CD14-positive monocyte (primary cell): ENCODE measurements at regions not wholly inside any gene's neighbourhood (a gene's known extent, or its start where the extent isn't known, plus 50 kb on each side); places are given as distances from the start of the nearest gene placed in this dataset.

ENCODE experiments used
- DNase-seq, 3 donors: peaks; one replicate each; pipeline ENCODE4 v3.0.0-alpha.2; 2011 to 2022
- H2AFZ ChIP-seq: 2 replicates; pipeline ENCODE4 v1.6.0; 2012; ENCODE audit warnings: mild to moderate bottlenecking, low read depth, low read length, inconsistent platforms; ENCODE audit not compliant: insufficient read depth, poor library complexity, severe bottlenecking
- H3K27ac ChIP-seq, 2 donors: 1 replicate in 1 of 2; 2 replicates in 1 of 2; pipeline ENCODE4 v1.5.1; 2012 to 2013; ENCODE audit warnings: low read length in 2 of 2, control low read depth in 1 of 2, inconsistent platforms in 1 of 2, low read depth in 1 of 2, mild to moderate bottlenecking in 1 of 2
- H3K27me3 ChIP-seq, 2 donors: one replicate each; pipeline versions ENCODE4 v1.6.0 to v1.6.1; 2011 to 2013; ENCODE audit warnings: low read length in 2 of 2; ENCODE audit not compliant: control insufficient read depth in 2 of 2, insufficient read depth in 2 of 2
- H3K36me3 ChIP-seq, 2 donors: replicated peaks in 1 of 2; 1 replicate in 1 of 2; 2 replicates in 1 of 2; pipeline versions ENCODE4 v1.5.1 to v1.6.1; 2012 to 2013; ENCODE audit warnings: low read length in 2 of 2, control low read depth in 1 of 2, inconsistent platforms in 1 of 2, mild to moderate bottlenecking in 1 of 2; ENCODE audit not compliant: insufficient read depth in 2 of 2, control insufficient read depth in 1 of 2
- H3K4me1 ChIP-seq, 2 donors: 1 replicate in 1 of 2; 2 replicates in 1 of 2; pipeline versions ENCODE4 v1.5.1 to v1.6.1; 2012 to 2013; ENCODE audit warnings: low read length in 2 of 2, control low read depth in 1 of 2, inconsistent platforms in 1 of 2, mild to moderate bottlenecking in 1 of 2, moderate library complexity in 1 of 2; ENCODE audit not compliant: insufficient read depth in 2 of 2, control insufficient read depth in 1 of 2
- H3K4me2 ChIP-seq: replicated peaks from 2 replicates; pipeline ENCODE3; 2012; ENCODE audit warnings: low read length, moderate library complexity, mild to moderate bottlenecking; ENCODE audit not compliant: poor library complexity, severe bottlenecking; ENCODE audit errors: extremely low read depth
- H3K4me3 ChIP-seq, 3 experiments: fragments of 200-600 bp in 1 of 3; sonication (generic) in 1 of 3; replicated peaks in 1 of 3; 1 replicate in 2 of 3; 2 replicates in 1 of 3; pipeline ENCODE4 v1.5.1; 2011 to 2013; ENCODE audit warnings: low read length in 3 of 3, mild to moderate bottlenecking in 3 of 3, control low read depth in 2 of 3, low read depth in 2 of 3, inconsistent platforms in 1 of 3, moderate library complexity in 1 of 3
- H3K79me2 ChIP-seq: 2 replicates; pipeline ENCODE4 v1.6.0; 2012; ENCODE audit warnings: mild to moderate bottlenecking, control low read depth, inconsistent platforms, low read length, moderate library complexity; ENCODE audit not compliant: insufficient read depth
- H3K9ac ChIP-seq: 2 replicates; pipeline ENCODE4 v1.6.0; 2017; ENCODE audit warnings: low read length, mild to moderate bottlenecking; ENCODE audit not compliant: insufficient read depth, poor library complexity, severe bottlenecking
- H3K9me3 ChIP-seq, 2 donors: replicated peaks in 1 of 2; 1 replicate in 1 of 2; 2 replicates in 1 of 2; pipeline versions ENCODE4 v1.5.1 to v1.6.1; 2012 to 2013; ENCODE audit warnings: low read length in 2 of 2, control low read depth in 1 of 2; ENCODE audit not compliant: control insufficient read depth in 1 of 2, insufficient read depth in 1 of 2
- H4K20me1 ChIP-seq: 2 replicates; pipeline ENCODE4 v1.6.0; 2012; ENCODE audit warnings: mild to moderate bottlenecking, low read length, control low read depth, moderate library complexity; ENCODE audit not compliant: insufficient read depth
- H3K27ac Mint-ChIP-seq, 7 donors: one replicate each; pipeline ENCODE4 v1.8.0; 2020; ENCODE audit warnings: mild to moderate bottlenecking in 7 of 7, mixed read lengths in 7 of 7, moderate library complexity in 6 of 7, inconsistent platforms in 2 of 7
- H3K27me3 Mint-ChIP-seq, 3 donors: one replicate each; pipeline ENCODE4 v1.8.0; 2021 to 2022; ENCODE audit warnings: low read depth in 3 of 3, mild to moderate bottlenecking in 3 of 3, mixed read lengths in 3 of 3, moderate library complexity in 3 of 3, inconsistent platforms in 1 of 3
- H3K36me3 Mint-ChIP-seq, 2 donors: one replicate each; pipeline ENCODE4 v1.8.0; 2020; ENCODE audit warnings: mixed read lengths in 2 of 2, inconsistent platforms in 1 of 2, mild to moderate bottlenecking in 1 of 2
- H3K4me1 Mint-ChIP-seq: one replicate; pipeline ENCODE4 v1.8.0; 2020; ENCODE audit warnings: mild to moderate bottlenecking, mixed read lengths
- H3K4me3 Mint-ChIP-seq, 2 donors: one replicate each; pipeline ENCODE4 v1.8.0; 2020; ENCODE audit warnings: mild to moderate bottlenecking in 2 of 2, mixed read lengths in 2 of 2, moderate library complexity in 1 of 2
- H3K9me3 Mint-ChIP-seq, 7 donors: one replicate each; pipeline ENCODE4 v1.8.0; 2020 to 2022; ENCODE audit warnings: mixed read lengths in 7 of 7, mild to moderate bottlenecking in 6 of 7, moderate library complexity in 6 of 7, inconsistent platforms in 2 of 7
- CTCF ChIP-seq: fragments of 200-600 bp; IDR thresholded peaks from one replicate; pipeline ENCODE4 v1.8.0; 2022; ENCODE audit warnings: antibody characterized with exemption, mild to moderate bottlenecking
- WGBS: methylation state at CpG from one replicate; pipeline ENCODE4 v1.1.5; 2013; ENCODE audit warnings: missing lambda C conversion rate; ENCODE audit not compliant: insufficient coverage; 5-methylcytosine and 5-hydroxymethylcytosine counted together
- intact Hi-C, 2 donors: fragments of 100-400 bp; cut with micrococcal nuclease; formaldehyde crosslinking; loops; one replicate each; pipeline versions ENCODE4 v1.15.0 to v1.15.1; 2023

DNA sequence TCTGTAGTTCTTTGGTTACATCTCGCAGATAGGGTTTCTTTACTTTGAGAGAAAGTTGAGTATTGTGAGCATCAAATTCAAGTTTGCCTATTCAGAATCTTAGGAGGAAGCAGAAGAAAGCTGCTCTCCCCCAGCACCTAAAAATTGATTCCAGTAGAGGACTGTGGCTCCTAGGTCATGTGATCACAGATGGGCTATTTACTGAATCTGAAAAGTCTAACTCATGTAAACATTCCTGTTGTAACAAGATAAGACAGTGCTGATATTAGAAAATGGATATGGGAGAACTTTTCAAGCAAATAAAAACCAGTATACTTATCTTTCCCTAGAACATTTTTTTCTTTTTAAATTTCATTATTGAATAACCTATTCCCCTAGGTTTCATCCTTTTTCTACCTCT lies 308.4 kb upstream of the SLITRK3 start:
- Histone ChIP-seq H3K79me2 (no peaks in the 10 kb centered on the region), H4K20me1 (no peaks in the 10 kb centered on the region), H3K9me3 (peaks cover 8 to 12% of the 10 kb centered on the region in 2 donors), H3K9ac (no peak overlapping the region), H3K4me2 (no peak overlapping the region), H3K4me1 (no peaks in the 10 kb centered on the region), H3K36me3 (no peaks in the 10 kb centered on the region), H3K4me3 (no peak overlapping the region), H3K27ac (no peak overlapping the region), H3K27me3 (no peaks in the 10 kb centered on the region), H2AFZ (no peak overlapping the region)
- DNase-seq: no peak
- TF ChIP-seq CTCF: no peak
- Mint-ChIP-seq H3K36me3 (no peaks in the 10 kb centered on the region), H3K4me1 (no peaks in the 10 kb centered on the region), H3K9me3 (peaks cover 0 to 11% (median 8%) of the 10 kb centered on the region in 7 donors), H3K4me3 (no peak overlapping the region), H3K27ac (no peak overlapping the region), H3K27me3 (peaks cover 0 to 1% (median 0%) of the 10 kb centered on the region in 3 donors)
- no CpG with 5 or more reads among the region's 1 CpG for WGBS
- intact Hi-C loops: no loop called here

- intact Hi-C loops: no loop called here
- Histone ChIP-seq H3K9ac (no peak overlapping the region), H3K9me3 (peaks cover 8 to 12% of the 10 kb centered on the region in 2 donors), H4K20me1 (no peaks in the 10 kb centered on the region), H2AFZ (no peak overlapping the region), H3K27me3 (no peaks in the 10 kb centered on the region), H3K4me2 (no peak overlapping the region), H3K79me2 (no peaks in the 10 kb centered on the region), H3K27ac (no peak overlapping the region), H3K4me1 (no peaks in the 10 kb centered on the region), H3K36me3 (no peaks in the 10 kb centered on the region), H3K4me3 (no peak overlapping the region)
- Mint-ChIP-seq H3K9me3 (peaks cover 0 to 11% (median 8%) of the 10 kb centered on the region in 7 donors), H3K4me1 (no peaks in the 10 kb centered on the region), H3K27ac (no peak overlapping the region), H3K36me3 (no peaks in the 10 kb centered on the region), H3K27me3 (peaks cover 0 to 1% (median 0%) of the 10 kb centered on the region in 3 donors), H3K4me3 (no peak overlapping the region)
- no peak for DNase-seq
- no peak for TF ChIP-seq CTCF
- no CpG with 5 or more reads among the region's 4 CpGs for WGBS
These were observed 307.6 kb upstream of the SLITRK3 start for GRCh38 chr3:165503825-165504224.
